ENCODE measurements at regions not wholly inside any gene's neighbourhood (a gene's known extent, or its start where the extent isn't known, plus 50 kb on each side); places are given as distances from the start of the nearest gene placed in this dataset.
"Not testable (repeated sequence)": the region's sequence is repeated elsewhere in the genome, so short reads cannot be mapped to it uniquely, and the experiment has no call there.

GRCh38 chr3:143180860-143181259 is 61.3 kb downstream of the CHST2 start:
- not testable (repeated sequence) for TF ChIP-seq CTCF (IDR thresholded peaks at IDR 0.05); EZH2 (IDR thresholded peaks at IDR 0.05; ENCODE audit: borderline replicate concordance, insufficient read depth, low read depth, low read length, poor library complexity, severe bottlenecking)

All from B cell (primary cell).